Osteoblast (primary cell): ENCODE measurements at regions not wholly inside any gene's neighbourhood (a gene's known extent, or its start where the extent isn't known, plus 50 kb on each side); places are given as distances from the start of the nearest gene placed in this dataset.

ENCODE experiments used
- DNase-seq: peaks from one replicate; pipeline ENCODE4 v3.0.0; 2011; ENCODE audit warnings: low spot score, mixed read lengths; ENCODE audit not compliant: insufficient read length; ENCODE audit errors: missing footprints
- H2AFZ ChIP-seq: 2 replicates; pipeline ENCODE4 v1.6.0; 2011; ENCODE audit warnings: mild to moderate bottlenecking, low read length
- H3K27ac ChIP-seq: 2 replicates; pipeline ENCODE4 v1.5.1; 2011; ENCODE audit warnings: mild to moderate bottlenecking, low read depth, low read length, moderate library complexity
- H3K27me3 ChIP-seq: 2 replicates; pipeline ENCODE4 v1.6.0; 2012; ENCODE audit warnings: mild to moderate bottlenecking, control low read depth, inconsistent platforms, low read length, moderate library complexity; ENCODE audit not compliant: insufficient read depth
- H3K36me3 ChIP-seq: 2 replicates; pipeline ENCODE4 v1.5.1; 2011; ENCODE audit warnings: mild to moderate bottlenecking, low read length, control low read depth, moderate library complexity; ENCODE audit not compliant: insufficient read depth
- H3K4me1 ChIP-seq: 2 replicates; pipeline ENCODE4 v1.5.1; 2011; ENCODE audit warnings: mild to moderate bottlenecking, low read length, control low read depth, moderate library complexity; ENCODE audit not compliant: insufficient read depth
- H3K4me2 ChIP-seq: 2 replicates; pipeline ENCODE4 v1.6.0; 2011; ENCODE audit warnings: mild to moderate bottlenecking, low read length; ENCODE audit not compliant: insufficient read depth
- H3K4me3 ChIP-seq: fragments of 200-600 bp; sonication (generic); 3 replicates; pipeline ENCODE4 v1.5.1; 2012; ENCODE audit warnings: mild to moderate bottlenecking, low read length, inconsistent platforms; ENCODE audit not compliant: insufficient read depth
- H3K79me2 ChIP-seq: 2 replicates; pipeline ENCODE4 v1.6.0; 2012; ENCODE audit warnings: mild to moderate bottlenecking, low read length, control low read depth, inconsistent platforms; ENCODE audit not compliant: insufficient read depth
- H3K9me3 ChIP-seq: 2 replicates; pipeline ENCODE4 v1.5.1; 2011; ENCODE audit warnings: low read depth, low read length, control low read depth
- H4K20me1 ChIP-seq: 2 replicates; pipeline ENCODE4 v1.6.0; 2012; ENCODE audit warnings: mild to moderate bottlenecking, low read length, control low read depth; ENCODE audit not compliant: insufficient read depth
- TF ChIP-seq, protein P1 (sequence below): IDR thresholded peaks from 2 replicates; pipeline ENCODE4 v1.5.1; 2011; ENCODE audit warnings: mild to moderate bottlenecking, low read depth, low read length, moderate library complexity; ENCODE audit errors: extremely low read depth

DNA sequence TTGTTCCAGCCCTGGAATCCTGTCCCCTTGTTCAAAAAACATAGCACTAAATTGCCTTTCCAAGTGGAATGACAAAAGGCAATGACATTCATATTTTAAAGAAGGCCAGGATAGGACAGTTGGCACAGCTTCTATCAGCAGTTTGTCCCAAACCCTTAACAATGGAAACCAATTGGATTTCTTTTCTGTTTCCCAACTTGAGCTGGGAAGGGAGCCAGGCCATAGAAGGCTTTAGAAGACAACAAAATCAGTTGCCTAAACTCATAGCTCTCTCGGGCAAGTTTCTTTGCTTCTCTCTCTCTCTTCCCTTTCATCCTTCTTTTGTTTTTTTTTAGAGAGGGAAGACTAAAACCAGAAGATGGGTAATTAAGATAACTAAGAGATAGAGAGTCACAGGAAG is 227.7 kb upstream of the TPRG1 start:
- H3K4me2 ChIP-seq = no peak overlapping the region
- H3K27ac ChIP-seq = no peak overlapping the region
- no peaks in the 10 kb centered on the region for H4K20me1 ChIP-seq
- no peaks in the 10 kb centered on the region for H3K79me2 ChIP-seq
- peaks cover 12% of the 10 kb centered on the region for H3K4me1 ChIP-seq
- H3K27me3 ChIP-seq = no peaks in the 10 kb centered on the region
- no peak overlapping the region for H2AFZ ChIP-seq
- H3K9me3 ChIP-seq = no peaks in the 10 kb centered on the region
- H3K4me3 ChIP-seq = no peak overlapping the region
- TF ChIP-seq, protein P1, sequence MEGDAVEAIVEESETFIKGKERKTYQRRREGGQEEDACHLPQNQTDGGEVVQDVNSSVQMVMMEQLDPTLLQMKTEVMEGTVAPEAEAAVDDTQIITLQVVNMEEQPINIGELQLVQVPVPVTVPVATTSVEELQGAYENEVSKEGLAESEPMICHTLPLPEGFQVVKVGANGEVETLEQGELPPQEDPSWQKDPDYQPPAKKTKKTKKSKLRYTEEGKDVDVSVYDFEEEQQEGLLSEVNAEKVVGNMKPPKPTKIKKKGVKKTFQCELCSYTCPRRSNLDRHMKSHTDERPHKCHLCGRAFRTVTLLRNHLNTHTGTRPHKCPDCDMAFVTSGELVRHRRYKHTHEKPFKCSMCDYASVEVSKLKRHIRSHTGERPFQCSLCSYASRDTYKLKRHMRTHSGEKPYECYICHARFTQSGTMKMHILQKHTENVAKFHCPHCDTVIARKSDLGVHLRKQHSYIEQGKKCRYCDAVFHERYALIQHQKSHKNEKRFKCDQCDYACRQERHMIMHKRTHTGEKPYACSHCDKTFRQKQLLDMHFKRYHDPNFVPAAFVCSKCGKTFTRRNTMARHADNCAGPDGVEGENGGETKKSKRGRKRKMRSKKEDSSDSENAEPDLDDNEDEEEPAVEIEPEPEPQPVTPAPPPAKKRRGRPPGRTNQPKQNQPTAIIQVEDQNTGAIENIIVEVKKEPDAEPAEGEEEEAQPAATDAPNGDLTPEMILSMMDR = no peak
- H3K36me3 ChIP-seq = no peaks in the 10 kb centered on the region
- DNase-seq = no peak

DNA sequence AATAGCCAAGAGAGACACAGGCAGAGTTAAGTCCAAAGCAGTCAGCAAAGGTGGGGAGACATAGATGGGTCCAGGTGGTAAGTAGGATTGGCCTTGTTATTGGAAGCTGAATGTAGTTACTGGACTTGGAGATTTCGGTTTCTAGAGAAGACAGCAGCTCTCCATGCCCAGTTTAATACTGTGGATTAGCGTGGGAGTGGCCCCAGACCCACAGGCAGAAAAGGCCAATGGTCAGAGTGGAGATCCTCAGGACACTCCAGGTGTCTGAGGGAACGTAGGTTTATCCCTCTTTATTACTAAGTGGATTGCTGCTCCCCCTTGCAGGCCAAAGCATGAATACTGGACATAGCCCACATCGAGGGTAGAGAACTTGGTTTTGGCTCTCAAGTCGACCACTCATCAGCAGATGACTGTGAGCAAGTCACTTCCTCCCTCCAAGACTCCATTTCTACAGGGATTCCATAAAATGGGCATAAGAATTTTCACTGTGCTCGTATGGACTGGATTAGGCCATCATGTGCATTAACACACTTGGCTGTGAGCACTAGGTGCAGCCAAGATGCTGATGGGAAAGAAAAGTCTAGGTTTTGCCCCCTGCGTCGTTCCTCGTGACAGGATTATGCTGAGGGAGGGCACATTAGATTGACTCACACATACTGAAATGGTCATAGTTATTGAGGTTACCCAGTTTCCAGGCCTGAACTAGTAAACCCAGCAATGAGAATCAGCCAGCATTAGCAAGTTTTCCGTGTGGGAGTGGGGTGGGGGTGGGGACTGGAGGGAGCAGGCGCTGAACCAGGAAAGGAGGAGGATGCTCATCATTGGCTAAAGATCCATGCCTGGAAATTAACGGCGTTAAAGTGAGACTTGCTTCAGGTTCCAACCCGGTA is 225.2 kb upstream of the TPRG1 start:
- Histone ChIP-seq H3K4me1 (peaks cover 25% of the 10 kb centered on the region), H4K20me1 (no peaks in the 10 kb centered on the region), H2AFZ (no peak overlapping the region), H3K27ac (peak overlapping the region; percentile 47), H3K27me3 (no peaks in the 10 kb centered on the region), H3K9me3 (no peaks in the 10 kb centered on the region), H3K79me2 (no peaks in the 10 kb centered on the region), H3K4me3 (no peak overlapping the region), H3K36me3 (no peaks in the 10 kb centered on the region), H3K4me2 (peak overlapping the region; percentile 66)
- TF ChIP-seq, protein P1 = no peak
- DNase-seq = peak; percentile 73

DNA sequence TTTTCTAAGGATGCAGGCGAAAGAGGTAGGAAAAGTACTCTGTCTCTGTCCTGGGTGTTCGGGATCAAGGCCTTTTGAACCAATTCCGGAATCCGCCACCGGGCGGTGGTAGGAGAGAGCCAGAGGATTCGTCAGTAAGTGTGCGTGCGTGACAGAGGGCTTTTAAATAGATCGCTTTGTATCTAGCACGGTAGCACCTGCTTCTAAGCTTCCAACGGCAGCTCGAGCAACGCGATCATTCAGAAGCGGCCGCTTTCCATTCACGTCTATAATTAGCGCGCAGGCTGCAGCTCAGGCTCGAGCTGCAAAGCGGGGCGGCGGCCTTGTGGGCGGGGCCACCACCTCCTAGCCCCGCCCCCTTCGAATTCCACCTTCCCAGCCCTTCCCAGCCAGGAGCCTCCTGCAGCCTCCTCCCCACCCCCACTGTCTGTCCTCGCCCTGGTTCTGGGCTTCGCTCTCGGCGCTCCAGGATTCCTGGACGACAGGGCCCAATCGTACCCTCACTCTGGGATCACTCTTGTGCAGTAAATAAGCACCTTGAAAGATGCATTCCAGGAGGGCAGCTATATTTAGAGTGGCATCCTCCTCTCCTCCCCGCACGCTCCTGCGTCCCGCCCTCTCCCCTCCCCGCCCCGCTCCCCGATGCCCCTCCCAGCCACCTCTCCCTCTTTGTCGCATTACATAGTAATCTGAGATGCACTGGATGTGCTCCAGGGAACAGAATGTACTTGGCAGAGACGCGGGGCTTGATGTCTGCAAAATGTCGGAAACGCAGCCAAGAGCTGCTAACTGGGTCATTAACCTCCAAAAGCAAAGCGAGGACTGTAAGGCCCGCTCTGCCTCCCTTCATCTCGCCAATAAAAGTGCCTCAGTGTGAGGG is 224.1 kb upstream of the TPRG1 start:
- TF ChIP-seq, protein P1 = peak; percentile 47
- Histone ChIP-seq H4K20me1 (no peaks in the 10 kb centered on the region), H3K27ac (peak overlapping the region; percentile 79), H3K79me2 (no peaks in the 10 kb centered on the region), H3K36me3 (no peaks in the 10 kb centered on the region), H3K4me3 (peak overlapping the region; percentile 69), H3K4me2 (peak overlapping the region; percentile 66), H3K9me3 (no peaks in the 10 kb centered on the region), H3K4me1 (peaks cover 25% of the 10 kb centered on the region), H3K27me3 (no peaks in the 10 kb centered on the region), H2AFZ (peak overlapping the region; percentile 70)
- DNase-seq = peak; percentile 85
